ENCODE measurements at regions not wholly inside any gene's neighbourhood (a gene's known extent, or its start where the extent isn't known, plus 50 kb on each side); places are given as distances from the start of the nearest gene placed in this dataset.

GRCh38 chr13:97526556-97526955 is 92.6 kb downstream of the RAP2A start:
- TF ChIP-seq POLR2AphosphoS5 (IDR thresholded peaks at IDR 0.05; ENCODE audit: low read depth) (no peak), EZH2phosphoT487 (IDR thresholded peaks at IDR 0.05; ENCODE audit: unreplicated experiment) (no peak), CTCF (conservative IDR thresholded peaks at IDR 0.05; ENCODE audit: low read depth in 2 of 2) (no peak), JUNB (IDR thresholded peaks at IDR 0.05; ENCODE audit: unreplicated experiment) (no peak), EZH2 (IDR thresholded peaks at IDR 0.05; ENCODE audit: low read depth, unreplicated experiment) (no peak), REST (IDR thresholded peaks at IDR 0.05; ENCODE audit: unreplicated experiment) (no peak), CREB1 (CRISPR knock-in tag; IDR thresholded peaks at IDR 0.05; ENCODE audit: low read depth) (no peak), ZNF114 (CRISPR knock-in tag; IDR thresholded peaks at IDR 0.05) (no peak), ZNF331 (CRISPR knock-in tag; IDR thresholded peaks at IDR 0.05; ENCODE audit: low read depth) (no peak), STAT1 (IDR thresholded peaks at IDR 0.05; ENCODE audit: unreplicated experiment) (no peak)
- TF ChIP-seq, protein P1, sequence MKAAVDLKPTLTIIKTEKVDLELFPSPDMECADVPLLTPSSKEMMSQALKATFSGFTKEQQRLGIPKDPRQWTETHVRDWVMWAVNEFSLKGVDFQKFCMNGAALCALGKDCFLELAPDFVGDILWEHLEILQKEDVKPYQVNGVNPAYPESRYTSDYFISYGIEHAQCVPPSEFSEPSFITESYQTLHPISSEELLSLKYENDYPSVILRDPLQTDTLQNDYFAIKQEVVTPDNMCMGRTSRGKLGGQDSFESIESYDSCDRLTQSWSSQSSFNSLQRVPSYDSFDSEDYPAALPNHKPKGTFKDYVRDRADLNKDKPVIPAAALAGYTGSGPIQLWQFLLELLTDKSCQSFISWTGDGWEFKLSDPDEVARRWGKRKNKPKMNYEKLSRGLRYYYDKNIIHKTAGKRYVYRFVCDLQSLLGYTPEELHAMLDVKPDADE (IDR thresholded peaks at IDR 0.05): no peak
- TF ChIP-seq, protein P2, sequence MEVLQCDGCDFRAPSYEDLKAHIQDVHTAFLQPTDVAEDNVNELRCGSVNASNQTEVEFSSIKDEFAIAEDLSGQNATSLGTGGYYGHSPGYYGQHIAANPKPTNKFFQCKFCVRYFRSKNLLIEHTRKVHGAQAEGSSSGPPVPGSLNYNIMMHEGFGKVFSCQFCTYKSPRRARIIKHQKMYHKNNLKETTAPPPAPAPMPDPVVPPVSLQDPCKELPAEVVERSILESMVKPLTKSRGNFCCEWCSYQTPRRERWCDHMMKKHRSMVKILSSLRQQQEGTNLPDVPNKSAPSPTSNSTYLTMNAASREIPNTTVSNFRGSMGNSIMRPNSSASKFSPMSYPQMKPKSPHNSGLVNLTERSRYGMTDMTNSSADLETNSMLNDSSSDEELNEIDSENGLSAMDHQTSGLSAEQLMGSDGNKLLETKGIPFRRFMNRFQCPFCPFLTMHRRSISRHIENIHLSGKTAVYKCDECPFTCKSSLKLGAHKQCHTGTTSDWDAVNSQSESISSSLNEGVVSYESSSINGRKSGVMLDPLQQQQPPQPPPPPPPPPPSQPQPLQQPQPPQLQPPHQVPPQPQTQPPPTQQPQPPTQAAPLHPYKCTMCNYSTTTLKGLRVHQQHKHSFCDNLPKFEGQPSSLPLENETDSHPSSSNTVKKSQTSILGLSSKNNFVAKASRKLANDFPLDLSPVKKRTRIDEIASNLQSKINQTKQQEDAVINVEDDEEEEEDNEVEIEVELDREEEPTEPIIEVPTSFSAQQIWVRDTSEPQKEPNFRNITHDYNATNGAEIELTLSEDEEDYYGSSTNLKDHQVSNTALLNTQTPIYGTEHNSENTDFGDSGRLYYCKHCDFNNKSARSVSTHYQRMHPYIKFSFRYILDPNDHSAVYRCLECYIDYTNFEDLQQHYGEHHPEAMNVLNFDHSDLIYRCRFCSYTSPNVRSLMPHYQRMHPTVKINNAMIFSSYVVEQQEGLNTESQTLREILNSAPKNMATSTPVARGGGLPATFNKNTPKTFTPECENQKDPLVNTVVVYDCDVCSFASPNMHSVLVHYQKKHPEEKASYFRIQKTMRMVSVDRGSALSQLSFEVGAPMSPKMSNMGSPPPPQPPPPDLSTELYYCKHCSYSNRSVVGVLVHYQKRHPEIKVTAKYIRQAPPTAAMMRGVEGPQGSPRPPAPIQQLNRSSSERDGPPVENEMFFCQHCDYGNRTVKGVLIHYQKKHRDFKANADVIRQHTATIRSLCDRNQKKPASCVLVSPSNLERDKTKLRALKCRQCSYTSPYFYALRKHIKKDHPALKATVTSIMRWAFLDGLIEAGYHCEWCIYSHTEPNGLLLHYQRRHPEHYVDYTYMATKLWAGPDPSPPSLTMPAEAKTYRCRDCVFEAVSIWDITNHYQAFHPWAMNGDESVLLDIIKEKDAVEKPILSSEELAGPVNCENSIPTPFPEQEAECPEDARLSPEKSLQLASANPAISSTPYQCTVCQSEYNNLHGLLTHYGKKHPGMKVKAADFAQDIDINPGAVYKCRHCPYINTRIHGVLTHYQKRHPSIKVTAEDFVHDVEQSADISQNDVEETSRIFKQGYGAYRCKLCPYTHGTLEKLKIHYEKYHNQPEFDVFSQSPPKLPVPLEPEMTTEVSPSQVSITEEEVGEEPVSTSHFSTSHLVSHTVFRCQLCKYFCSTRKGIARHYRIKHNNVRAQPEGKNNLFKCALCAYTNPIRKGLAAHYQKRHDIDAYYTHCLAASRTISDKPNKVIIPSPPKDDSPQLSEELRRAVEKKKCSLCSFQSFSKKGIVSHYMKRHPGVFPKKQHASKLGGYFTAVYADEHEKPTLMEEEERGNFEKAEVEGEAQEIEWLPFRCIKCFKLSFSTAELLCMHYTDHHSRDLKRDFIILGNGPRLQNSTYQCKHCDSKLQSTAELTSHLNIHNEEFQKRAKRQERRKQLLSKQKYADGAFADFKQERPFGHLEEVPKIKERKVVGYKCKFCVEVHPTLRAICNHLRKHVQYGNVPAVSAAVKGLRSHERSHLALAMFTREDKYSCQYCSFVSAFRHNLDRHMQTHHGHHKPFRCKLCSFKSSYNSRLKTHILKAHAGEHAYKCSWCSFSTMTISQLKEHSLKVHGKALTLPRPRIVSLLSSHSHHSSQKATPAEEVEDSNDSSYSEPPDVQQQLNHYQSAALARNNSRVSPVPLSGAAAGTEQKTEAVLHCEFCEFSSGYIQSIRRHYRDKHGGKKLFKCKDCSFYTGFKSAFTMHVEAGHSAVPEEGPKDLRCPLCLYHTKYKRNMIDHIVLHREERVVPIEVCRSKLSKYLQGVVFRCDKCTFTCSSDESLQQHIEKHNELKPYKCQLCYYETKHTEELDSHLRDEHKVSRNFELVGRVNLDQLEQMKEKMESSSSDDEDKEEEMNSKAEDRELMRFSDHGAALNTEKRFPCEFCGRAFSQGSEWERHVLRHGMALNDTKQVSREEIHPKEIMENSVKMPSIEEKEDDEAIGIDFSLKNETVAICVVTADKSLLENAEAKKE (CRISPR knock-in tag; IDR thresholded peaks at IDR 0.05): no peak
